BJ (cell line): ENCODE measurements at regions not wholly inside any gene's neighbourhood (a gene's known extent, or its start where the extent isn't known, plus 50 kb on each side); places are given as distances from the start of the nearest gene placed in this dataset.

Experiments used
- CTCF ChIA-PET: fragments of 350-600 bp; formaldehyde crosslinking; extraction: SDS; loops from one replicate; lab custom pipeline; 2021; ENCODE audit warnings: antibody characterized with exemption, inconsistent platforms; lab: Yijun Ruan, JAX
- POLR2A ChIA-PET: fragments of 300-600 bp; sonication (Branson Sonifier 250); formaldehyde crosslinking; extraction: SDS; loops from one replicate; lab custom pipeline; 2021; ENCODE audit warnings: antibody characterized with exemption; lab: Charles Lee
- DNase-seq: peaks from one replicate; pipeline ENCODE4 v3.0.0-alpha.2; 2011; ENCODE audit warnings: low read depth
- H3K27me3 ChIP-seq: 2 replicates; pipeline ENCODE4 v1.6.0; 2011; ENCODE audit warnings: low read length; ENCODE audit not compliant: control insufficient read depth, insufficient read depth
- H3K36me3 ChIP-seq: 2 replicates; pipeline ENCODE4 v1.5.1; 2011; ENCODE audit warnings: low read length; ENCODE audit not compliant: control insufficient read depth, insufficient read depth
- H3K4me3 ChIP-seq: 2 replicates; pipeline ENCODE4 v1.5.1; 2011; ENCODE audit warnings: low read depth, mild to moderate bottlenecking, control low read depth, low read length
- CTCF ChIP-seq: IDR thresholded peaks from 2 replicates; pipeline ENCODE4 v1.5.1; 2011; ENCODE audit warnings: low read depth, mild to moderate bottlenecking, control low read depth, inconsistent platforms, low read length, moderate library complexity; ENCODE audit not compliant: insufficient read depth

- H3K36me3 ChIP-seq: no peaks in the 10 kb centered on the region
- H3K4me3 ChIP-seq: no peak overlapping the region
- H3K27me3 ChIP-seq: no peaks in the 10 kb centered on the region
- no peak for DNase-seq
- CTCF ChIA-PET: no interaction called here
- TF ChIP-seq CTCF: no peak
- POLR2A ChIA-PET: no interaction called here
These were observed 530.7 kb upstream of the CHORDC1 start for GRCh38 chr11:90753546-90753945.

GRCh38 chr11:90747057-90747456, 524.2 kb upstream of the CHORDC1 start:
- ChIA-PET POLR2A (no interaction called here), CTCF (no interaction called here)
- no peaks in the 10 kb centered on the region for H3K27me3 ChIP-seq
- no peaks in the 10 kb centered on the region for H3K36me3 ChIP-seq
- no peak overlapping the region for H3K4me3 ChIP-seq
- TF ChIP-seq CTCF: no peak
- no peak for DNase-seq

GRCh38 chr11:90744169-90744568, 521.3 kb upstream of the CHORDC1 start:
- Histone ChIP-seq H3K4me3 (no peak overlapping the region), H3K27me3 (no peaks in the 10 kb centered on the region), H3K36me3 (no peaks in the 10 kb centered on the region)
- no peak for DNase-seq
- ChIA-PET POLR2A (no interaction called here), CTCF (no interaction called here)
- TF ChIP-seq CTCF: no peak

GRCh38 chr11:90738799-90739198, 516.0 kb upstream of the CHORDC1 start:
- no peak overlapping the region for H3K4me3 ChIP-seq
- no peaks in the 10 kb centered on the region for H3K36me3 ChIP-seq
- ChIA-PET POLR2A (no interaction called here), CTCF (no interaction called here)
- TF ChIP-seq CTCF: no peak
- DNase-seq: no peak
- no peaks in the 10 kb centered on the region for H3K27me3 ChIP-seq

- TF ChIP-seq CTCF: no peak
- H3K27me3 ChIP-seq: no peaks in the 10 kb centered on the region
- ChIA-PET CTCF (no interaction called here), POLR2A (no interaction called here)
- DNase-seq: no peak
- no peaks in the 10 kb centered on the region for H3K36me3 ChIP-seq
- no peak overlapping the region for H3K4me3 ChIP-seq
These were observed 514.7 kb upstream of the CHORDC1 start for GRCh38 chr11:90737444-90738050.
